Heart left ventricle (tissue), 16 donors: ENCODE measurements at regions not wholly inside any gene's neighbourhood (a gene's known extent, or its start where the extent isn't known, plus 50 kb on each side); places are given as distances from the start of the nearest gene placed in this dataset.

ENCODE experiments used
- ATAC-seq, 4 donors: fragments of 200-7000 bp; cut with Tn5 transposase; one replicate each; pipeline ENCODE4 v1.9.1; 2020 to 2022; ENCODE audit warnings: moderate library complexity in 4 of 4, mild to moderate bottlenecking in 3 of 4, moderate number of reproducible peaks in 1 of 4
- DNase-seq, 5 donors: peaks; one replicate each; pipeline ENCODE4 v3.0.0-alpha.2; 2020
- H3K27ac ChIP-seq, 12 donors: fragments of 200-600 bp; sonication (generic) in 4 of 12; one replicate each; pipeline versions ENCODE4 v1.5.0 to v1.8.0; 2016 to 2022; ENCODE audit warnings: mild to moderate bottlenecking in 2 of 12
- H3K27me3 ChIP-seq, 9 donors: fragments of 200-600 bp; sonication (generic) in 2 of 9; one replicate each; pipeline versions ENCODE4 v1.5.1 to v1.8.0; 2016 to 2022; ENCODE audit warnings: mild to moderate bottlenecking in 3 of 9
- H3K36me3 ChIP-seq, 9 donors: fragments of 200-600 bp; sonication (generic) in 2 of 9; one replicate each; pipeline versions ENCODE4 v1.5.0 to v1.8.0; 2018 to 2022; ENCODE audit warnings: mild to moderate bottlenecking in 2 of 9
- H3K4me1 ChIP-seq, 12 donors: fragments of 200-600 bp; sonication (generic) in 4 of 12; one replicate each; pipeline versions ENCODE4 v1.5.0 to v1.8.0; 2016 to 2022; ENCODE audit warnings: mild to moderate bottlenecking in 3 of 12
- H3K4me3 ChIP-seq, 12 donors: fragments of 200-600 bp; sonication (generic) in 4 of 12; one replicate each; pipeline versions ENCODE4 v1.5.0 to v1.8.0; 2017 to 2022; ENCODE audit warnings: mild to moderate bottlenecking in 9 of 12, moderate library complexity in 4 of 12
- H3K9me3 ChIP-seq, 12 donors: fragments of 200-600 bp; sonication (generic) in 4 of 12; one replicate each; pipeline versions ENCODE4 v1.5.0 to v1.8.0; 2016 to 2022; ENCODE audit warnings: mild to moderate bottlenecking in 1 of 12
- POLR2A ChIP-seq, 2 donors: fragments of 450-650 bp; IDR thresholded peaks; one replicate each; pipeline ENCODE4 v1.6.1; 2017; ENCODE audit warnings: antibody characterized with exemption in 2 of 2, mild to moderate bottlenecking in 2 of 2, moderate library complexity in 2 of 2
- WGBS, 4 donors: extraction: QIAGEN DNeasy Blood & Tissue Kit in 2 of 4; methylation state at CpG; one replicate each; pipeline versions ENCODE4 v1.1.5 to v1.1.7; 2013 to 2018; 5-methylcytosine and 5-hydroxymethylcytosine counted together
- intact Hi-C, 10 donors: fragments of 100-400 bp; cut with DNase I; formaldehyde crosslinking; loops; one replicate each; pipeline versions ENCODE4 v1.11.1 to v1.14.2; 2022
- TF ChIP-seq, protein P1 (sequence below), 12 donors: fragments of 200-600 bp; sonication (generic) in 4 of 12; IDR thresholded peaks; one replicate each; pipeline versions ENCODE4 v1.5.0 to v1.8.0; 2018 to 2022; ENCODE audit warnings: antibody characterized with exemption in 12 of 12, mild to moderate bottlenecking in 5 of 12
- donor health status: ischemic (EF 13 %, LVEDD 7.1; RV severe dilation, severe dysfunction).
- donor health status: healthy with polysubstance abuse.
- donor health status: DM: no; HTN: yes; CAD: no.
- donor health status: DM: no; HTN: no; CAD: no.
- donor health status: ischemic (EF 25% LVEDD 6.9; RV normal size, moderate dysfunction).
- donor health status: ischemic (EF 25% LVEDD 5.7; RV mildly dilated, moderate dysfunction).
- donor health status: healthy.
- donor health status: DM: yes; HTN: yes; CAD: no.
- donor health status: ischemic (EF 35%, LVEDD 5.7; RV mildly dilated, moderate dysfunction).
- donor health status: nonischemic (EF 11% LVEDD 7.7; RV severe dilation, severe dysfunction).
- donor health status: DM: yes; HTN: yes; CAD: no.
- donor health status: PGD.
- donor health status: ischemic (EF 29% LVEDD 5.4; RV normal size, mild dysfunction).
- donor health status: nonischemic (EF 23%, LVEDD 6.1; RV moderate dilation, normal function).

DNA sequence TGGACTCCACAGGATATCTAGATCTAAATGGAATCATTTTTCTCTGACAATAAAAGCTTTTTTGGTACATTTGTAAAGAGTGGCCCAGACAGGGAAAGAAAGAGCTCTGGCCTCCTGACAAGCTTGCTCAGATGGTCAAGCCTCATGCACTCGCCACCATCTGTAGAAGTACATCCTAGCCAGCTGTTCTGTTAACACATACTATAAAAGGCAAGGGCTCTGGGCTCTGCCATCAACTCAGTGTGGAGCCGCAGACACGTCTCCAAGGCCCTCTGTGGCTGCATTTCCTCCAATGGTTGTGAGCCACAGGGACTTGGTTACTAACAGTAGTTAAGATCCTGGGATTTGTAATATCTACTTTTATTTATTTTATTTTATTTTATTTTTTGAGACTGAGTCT is 70.8 kb upstream of the KDM7A start:
- TF ChIP-seq, protein P1, sequence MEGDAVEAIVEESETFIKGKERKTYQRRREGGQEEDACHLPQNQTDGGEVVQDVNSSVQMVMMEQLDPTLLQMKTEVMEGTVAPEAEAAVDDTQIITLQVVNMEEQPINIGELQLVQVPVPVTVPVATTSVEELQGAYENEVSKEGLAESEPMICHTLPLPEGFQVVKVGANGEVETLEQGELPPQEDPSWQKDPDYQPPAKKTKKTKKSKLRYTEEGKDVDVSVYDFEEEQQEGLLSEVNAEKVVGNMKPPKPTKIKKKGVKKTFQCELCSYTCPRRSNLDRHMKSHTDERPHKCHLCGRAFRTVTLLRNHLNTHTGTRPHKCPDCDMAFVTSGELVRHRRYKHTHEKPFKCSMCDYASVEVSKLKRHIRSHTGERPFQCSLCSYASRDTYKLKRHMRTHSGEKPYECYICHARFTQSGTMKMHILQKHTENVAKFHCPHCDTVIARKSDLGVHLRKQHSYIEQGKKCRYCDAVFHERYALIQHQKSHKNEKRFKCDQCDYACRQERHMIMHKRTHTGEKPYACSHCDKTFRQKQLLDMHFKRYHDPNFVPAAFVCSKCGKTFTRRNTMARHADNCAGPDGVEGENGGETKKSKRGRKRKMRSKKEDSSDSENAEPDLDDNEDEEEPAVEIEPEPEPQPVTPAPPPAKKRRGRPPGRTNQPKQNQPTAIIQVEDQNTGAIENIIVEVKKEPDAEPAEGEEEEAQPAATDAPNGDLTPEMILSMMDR (IDR thresholded peaks at IDR 0.05), result no peak
- TF ChIP-seq POLR2A (IDR thresholded peaks at IDR 0.05), result no peak
- peak; percentile 51 to 80 (median 78) for ATAC-seq
- peak in 2 of 5 donors; percentile 24 to 43 for DNase-seq
- Histone ChIP-seq H3K4me1 (peaks cover 0 to 39% (median 1%) of the 10 kb centered on the region in 12 donors), H3K4me3 (no peak overlapping the region), H3K27ac (no peak overlapping the region), H3K27me3 (no peaks in the 10 kb centered on the region), H3K9me3 (peaks cover 0 to 6% (median 0%) of the 10 kb centered on the region in 12 donors), H3K36me3 (no peaks in the 10 kb centered on the region)
- intact Hi-C loops, result no loop called here
- WGBS, 4 donors, result 48 to 78% (median 54%) methylated on average over 3 of the region's 3 CpGs

DNA sequence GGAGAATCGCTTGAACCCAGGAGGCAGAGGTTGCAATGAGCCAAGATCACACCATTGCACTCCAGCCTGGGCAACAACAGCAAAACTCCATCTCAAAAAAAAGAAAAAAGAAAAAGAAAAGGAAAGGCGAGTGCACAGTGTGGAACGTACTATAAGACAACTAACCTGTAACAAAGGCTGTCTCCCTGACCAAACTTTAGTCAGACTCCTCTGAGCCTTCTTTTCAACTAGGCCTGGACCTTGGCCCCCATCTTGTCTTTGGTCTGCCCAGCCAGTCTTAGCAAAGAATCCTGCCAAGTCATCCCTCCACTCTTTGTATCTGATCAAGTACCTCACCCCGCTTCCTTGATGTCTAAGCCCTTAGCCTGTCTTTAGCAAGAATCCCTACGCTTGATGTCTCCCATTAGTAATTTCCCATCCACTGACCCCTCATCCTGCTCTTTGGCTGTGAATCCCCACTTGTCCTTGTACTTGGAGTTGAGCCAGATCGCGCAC is 68.9 kb upstream of the KDM7A start:
- Histone ChIP-seq H3K4me1 (peaks cover 0 to 32% (median 4%) of the 10 kb centered on the region in 12 donors), H3K27ac (no peak overlapping the region), H3K9me3 (peaks cover 0 to 6% (median 0%) of the 10 kb centered on the region in 12 donors), H3K36me3 (no peaks in the 10 kb centered on the region), H3K4me3 (no peak overlapping the region), H3K27me3 (no peaks in the 10 kb centered on the region)
- no peak for TF ChIP-seq POLR2A (IDR thresholded peaks at IDR 0.05)
- TF ChIP-seq, protein P1 (IDR thresholded peaks at IDR 0.05), result no peak
- ATAC-seq, result no peak
- intact Hi-C loops, result no loop called here
- 92 to 96% (median 94%) methylated on average over 7 of the region's 7 CpGs for WGBS, 4 donors
- DNase-seq, result no peak

DNA sequence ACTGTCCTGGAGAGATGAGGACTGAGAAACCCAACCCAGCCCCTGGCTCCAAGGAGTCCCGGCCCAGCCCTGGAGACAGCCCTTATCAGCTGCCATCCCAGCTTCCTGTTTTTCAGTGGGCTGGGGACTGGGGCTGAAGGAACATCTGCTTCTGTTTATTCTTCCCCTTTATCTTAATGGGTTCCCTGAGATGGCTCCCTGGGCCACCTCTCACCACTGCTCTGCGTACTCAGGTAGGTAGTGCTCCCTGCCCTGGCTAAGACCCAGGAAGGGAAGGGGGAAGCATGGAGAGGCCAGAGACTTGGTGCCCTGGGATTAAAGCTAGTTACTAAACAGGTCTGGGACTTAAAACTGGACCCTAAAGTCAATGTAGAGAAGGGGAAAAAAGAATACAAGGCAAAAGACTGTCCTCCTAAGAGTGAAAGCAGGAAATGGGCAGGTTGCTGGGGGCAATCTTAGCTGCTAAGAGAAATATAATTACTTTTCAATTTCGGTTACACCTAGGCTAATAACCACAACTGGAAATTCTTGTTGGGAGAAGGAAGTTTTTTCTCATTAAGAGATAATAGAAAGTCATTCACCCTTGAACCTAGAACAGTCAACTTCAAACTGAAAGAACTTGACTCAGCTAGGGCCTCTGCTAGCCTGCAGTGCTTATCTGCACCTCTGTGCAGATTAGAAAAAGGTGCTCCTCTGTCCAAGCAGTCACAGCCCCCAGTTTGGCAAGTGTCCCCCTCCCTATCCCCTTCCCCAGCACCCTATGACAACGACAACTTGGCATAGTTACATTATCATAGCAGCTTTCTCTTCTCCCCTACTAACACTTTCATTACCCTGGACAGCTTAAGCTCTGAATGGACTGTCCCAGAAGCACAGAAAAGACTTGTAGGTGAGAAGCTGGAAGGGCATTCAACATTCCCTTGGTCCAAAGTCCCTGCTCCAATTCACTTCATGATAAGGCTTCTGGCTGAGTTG is 65.6 kb upstream of the KDM7A start:
- intact Hi-C loops, result no loop called here
- Histone ChIP-seq H3K4me1 (peaks cover 0 to 21% (median 4%) of the 10 kb centered on the region in 12 donors), H3K27me3 (no peaks in the 10 kb centered on the region), H3K36me3 (no peaks in the 10 kb centered on the region), H3K9me3 (peaks cover 0 to 6% (median 0%) of the 10 kb centered on the region in 12 donors), H3K4me3 (no peak overlapping the region), H3K27ac (peak overlapping the region in 2 of 12 donors; percentile 5 to 64)
- WGBS, 4 donors, result 36 to 43% (median 39%) methylated on average over 4 of the region's 4 CpGs
- DNase-seq, result peak in 4 of 5 donors; percentile 39 to 67 (median 45)
- ATAC-seq, result peak; percentile 10 to 71 (median 64)
- no peak for TF ChIP-seq POLR2A (IDR thresholded peaks at IDR 0.05)
- TF ChIP-seq, protein P1 (IDR thresholded peaks at IDR 0.05), result no peak

DNA sequence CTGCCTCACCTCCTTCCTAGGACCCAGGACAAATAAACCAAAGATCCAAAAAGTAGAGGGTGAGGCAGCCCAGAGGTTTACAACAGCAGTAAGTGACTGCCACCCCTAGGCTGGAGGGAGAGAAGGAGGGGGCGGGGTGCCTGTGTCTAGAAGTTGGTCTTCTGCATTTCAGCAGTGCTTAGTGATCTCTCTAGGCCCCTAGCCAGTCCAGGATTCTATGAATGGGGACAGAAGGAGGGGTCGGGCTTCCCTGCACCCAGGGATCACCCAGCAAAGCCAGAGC is 62.8 kb upstream of the KDM7A start:
- DNase-seq, result no peak
- Histone ChIP-seq H3K9me3 (no peaks in the 10 kb centered on the region), H3K27ac (no peak overlapping the region), H3K36me3 (no peaks in the 10 kb centered on the region), H3K27me3 (no peaks in the 10 kb centered on the region), H3K4me3 (no peak overlapping the region), H3K4me1 (peaks cover 0 to 21% (median 4%) of the 10 kb centered on the region in 12 donors)
- WGBS, 4 donors, result 81 to 94% (median 87%) methylated on average over 2 of the region's 2 CpGs
- ATAC-seq, result no peak
- intact Hi-C loops, result loop anchor here in 1 of 10 donors (10.0 kb wide), 1 partner anchor 65 kb away; no protein-coding TSS in a partner anchor
- TF ChIP-seq, protein P1 (IDR thresholded peaks at IDR 0.05), result no peak
- no peak for TF ChIP-seq POLR2A (IDR thresholded peaks at IDR 0.05)
